DND-41 (cell line): ENCODE measurements at regions not wholly inside any gene's neighbourhood (a gene's known extent, or its start where the extent isn't known, plus 50 kb on each side); places are given as distances from the start of the nearest gene placed in this dataset.

Experiments used
- CTCF ChIP-seq: IDR thresholded peaks from 2 replicates; pipeline ENCODE4 v1.5.1; 2012; ENCODE audit warnings: borderline replicate concordance, low read length, moderate library complexity, mild to moderate bottlenecking; ENCODE audit not compliant: poor library complexity, severe bottlenecking; ENCODE audit errors: extremely low read depth
- EZH2 ChIP-seq: IDR thresholded peaks from 3 replicates; pipeline ENCODE4 v1.6.1; 2012; ENCODE audit warnings: borderline replicate concordance, low read depth, mild to moderate bottlenecking, moderate library complexity, low read length, inconsistent platforms; ENCODE audit not compliant: severe bottlenecking

GRCh38 chr5:5006548-5006947 is 133.6 kb upstream of the ADAMTS16 start:
- TF ChIP-seq EZH2 (no peak), CTCF (no peak)
